ENCODE measurements at regions not wholly inside any gene's neighbourhood (a gene's known extent, or its start where the extent isn't known, plus 50 kb on each side); places are given as distances from the start of the nearest gene placed in this dataset.

- H3K27me3 Mint-ChIP-seq (ENCODE audit: insufficient read depth, unreplicated experiment): peaks cover 9% of the 10 kb centered on the region
- no peak overlapping the region for H3K4me3 Mint-ChIP-seq (ENCODE audit: unreplicated experiment)
- no peak overlapping the region for H3K27ac Mint-ChIP-seq (ENCODE audit: unreplicated experiment)
- Histone ChIP-seq H3K27me3 (replicated peaks; ENCODE audit: control insufficient read depth, insufficient read depth, low read length) (peaks cover 2% of the 10 kb centered on the region), H3K4me1 (no peaks in the 10 kb centered on the region), H3K4me3 (ENCODE audit: low read depth, low read length) (no peak overlapping the region), H3K36me3 (ENCODE audit: control insufficient read depth, insufficient read depth, low read length) (no peaks in the 10 kb centered on the region), H3K9me3 (no peaks in the 10 kb centered on the region)
- CTCF ChIA-PET: no interaction called here
- intact Hi-C loops (cut with micrococcal nuclease; ENCODE audit: unreplicated experiment): no loop called here
- DNase-seq: no peak
- H3K9me3 Mint-ChIP-seq (ENCODE audit: unreplicated experiment): no peaks in the 10 kb centered on the region
- no peaks in the 10 kb centered on the region for H3K4me1 Mint-ChIP-seq (ENCODE audit: low read depth, unreplicated experiment)
- no peak for TF ChIP-seq CTCF (IDR thresholded peaks at IDR 0.05; ENCODE audit: insufficient read depth in 1 of 2, low read depth in 1 of 2, low read length in 1 of 2, severe bottlenecking in 1 of 2, unreplicated experiment in 1 of 2)
- H3K36me3 Mint-ChIP-seq (ENCODE audit: insufficient read depth, unreplicated experiment): no peaks in the 10 kb centered on the region
- POLR2A ChIA-PET: no interaction called here
- BruUV-seq (replicated peaks): no TSS peak
Observed at GRCh38 chr2:121869873-121870272, 114.4 kb downstream of the TSN start.

GRCh38 chr2:121872651-121873050, 117.2 kb downstream of the TSN start:
- DNase-seq: no peak
- CTCF ChIA-PET: no interaction called here
- Histone ChIP-seq H3K4me1 (no peaks in the 10 kb centered on the region), H3K36me3 (ENCODE audit: control insufficient read depth, insufficient read depth, low read length) (no peaks in the 10 kb centered on the region), H3K27me3 (replicated peaks; ENCODE audit: control insufficient read depth, insufficient read depth, low read length) (peaks cover 2% of the 10 kb centered on the region), H3K4me3 (ENCODE audit: low read depth, low read length) (no peak overlapping the region), H3K9me3 (no peaks in the 10 kb centered on the region)
- BruUV-seq (replicated peaks): no TSS peak
- POLR2A ChIA-PET: no interaction called here
- TF ChIP-seq CTCF (IDR thresholded peaks at IDR 0.05; ENCODE audit: insufficient read depth in 1 of 2, low read depth in 1 of 2, low read length in 1 of 2, severe bottlenecking in 1 of 2, unreplicated experiment in 1 of 2): no peak
- intact Hi-C loops (cut with micrococcal nuclease; ENCODE audit: unreplicated experiment): no loop called here
- no peaks in the 10 kb centered on the region for H3K9me3 Mint-ChIP-seq (ENCODE audit: unreplicated experiment)
- H3K4me1 Mint-ChIP-seq (ENCODE audit: low read depth, unreplicated experiment): no peaks in the 10 kb centered on the region
- no peaks in the 10 kb centered on the region for H3K36me3 Mint-ChIP-seq (ENCODE audit: insufficient read depth, unreplicated experiment)
- no peak overlapping the region for H3K4me3 Mint-ChIP-seq (ENCODE audit: unreplicated experiment)
- H3K27ac Mint-ChIP-seq (ENCODE audit: unreplicated experiment): no peak overlapping the region
- H3K27me3 Mint-ChIP-seq (ENCODE audit: insufficient read depth, unreplicated experiment): peaks cover 9% of the 10 kb centered on the region

DNA sequence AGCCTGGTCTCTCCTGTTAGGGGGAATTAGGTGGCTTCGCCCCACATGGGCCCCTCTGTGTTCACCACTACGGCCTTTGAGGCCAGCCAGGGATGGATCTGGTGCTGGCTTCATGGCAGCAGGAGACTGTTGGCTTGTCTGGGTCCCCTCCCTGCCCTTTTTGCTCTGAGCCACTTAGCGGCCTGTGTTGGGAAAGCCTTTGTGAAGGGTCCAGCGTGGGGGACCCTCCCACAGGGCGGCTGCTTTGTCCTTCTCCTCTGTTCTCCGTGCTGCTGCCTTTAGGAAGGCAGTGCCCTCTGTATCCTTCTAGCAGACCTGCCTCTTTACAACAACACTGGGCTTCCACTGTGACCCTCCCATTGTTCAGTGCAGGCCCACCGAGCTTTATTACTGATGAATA, 118.4 kb downstream of the TSN start:
- Histone ChIP-seq H3K9me3 (no peaks in the 10 kb centered on the region), H3K27me3 (replicated peaks; ENCODE audit: control insufficient read depth, insufficient read depth, low read length) (peaks cover 2% of the 10 kb centered on the region), H3K4me1 (no peaks in the 10 kb centered on the region), H3K36me3 (ENCODE audit: control insufficient read depth, insufficient read depth, low read length) (no peaks in the 10 kb centered on the region), H3K4me3 (ENCODE audit: low read depth, low read length) (no peak overlapping the region)
- Mint-ChIP-seq H3K36me3 (ENCODE audit: insufficient read depth, unreplicated experiment) (no peaks in the 10 kb centered on the region), H3K4me3 (ENCODE audit: unreplicated experiment) (no peak overlapping the region), H3K27ac (ENCODE audit: unreplicated experiment) (no peak overlapping the region), H3K27me3 (ENCODE audit: insufficient read depth, unreplicated experiment) (peaks cover 9% of the 10 kb centered on the region), H3K4me1 (ENCODE audit: low read depth, unreplicated experiment) (no peaks in the 10 kb centered on the region), H3K9me3 (ENCODE audit: unreplicated experiment) (no peaks in the 10 kb centered on the region)
- no TSS peak for BruUV-seq (replicated peaks)
- ChIA-PET POLR2A (no interaction called here), CTCF (no interaction called here)
- intact Hi-C loops (cut with micrococcal nuclease; ENCODE audit: unreplicated experiment): no loop called here
- no peak for DNase-seq
- no peak for TF ChIP-seq CTCF (IDR thresholded peaks at IDR 0.05; ENCODE audit: insufficient read depth in 1 of 2, low read depth in 1 of 2, low read length in 1 of 2, severe bottlenecking in 1 of 2, unreplicated experiment in 1 of 2)
